Duodenal mucosa (tissue), 2 donors: ENCODE measurements at regions not wholly inside any gene's neighbourhood (a gene's known extent, or its start where the extent isn't known, plus 50 kb on each side); places are given as distances from the start of the nearest gene placed in this dataset.

Experiments
- H3K27ac ChIP-seq: one replicate; pipeline ENCODE4 v1.7.0; 2013; ENCODE audit warnings: low read depth, low read length
- H3K27me3 ChIP-seq, 2 donors: one replicate each; pipeline ENCODE4 v1.7.0; 2013; ENCODE audit warnings: low read length in 2 of 2, control low read depth in 1 of 2; ENCODE audit not compliant: insufficient read depth in 2 of 2, control insufficient read depth in 1 of 2
- H3K36me3 ChIP-seq, 2 donors: one replicate each; pipeline ENCODE4 v1.7.0; 2013; ENCODE audit warnings: low read length in 2 of 2, control low read depth in 1 of 2; ENCODE audit not compliant: insufficient read depth in 2 of 2, control insufficient read depth in 1 of 2
- H3K4me1 ChIP-seq, 2 donors: one replicate each; pipeline ENCODE4 v1.7.0; 2013; ENCODE audit warnings: low read length in 2 of 2, control low read depth in 1 of 2; ENCODE audit not compliant: insufficient read depth in 2 of 2, control insufficient read depth in 1 of 2
- H3K4me3 ChIP-seq, 2 donors: one replicate each; pipeline ENCODE4 v1.7.0; 2013; ENCODE audit warnings: low read length in 2 of 2, low read depth in 1 of 2
- H3K9ac ChIP-seq, 2 donors: one replicate each; pipeline ENCODE4 v1.7.0; 2013; ENCODE audit warnings: low read length in 2 of 2, low read depth in 1 of 2
- H3K9me3 ChIP-seq, 2 donors: one replicate each; pipeline ENCODE4 v1.7.0; 2013; ENCODE audit warnings: low read length in 2 of 2, control low read depth in 1 of 2; ENCODE audit not compliant: control insufficient read depth in 1 of 2

- H3K4me3 ChIP-seq, result no peak overlapping the region
- H3K36me3 ChIP-seq, result no peaks in the 10 kb centered on the region
- no peak overlapping the region for H3K9ac ChIP-seq
- H3K27me3 ChIP-seq, result no peaks in the 10 kb centered on the region
- no peaks in the 10 kb centered on the region for H3K4me1 ChIP-seq
- H3K27ac ChIP-seq, result no peak overlapping the region
- no peaks in the 10 kb centered on the region for H3K9me3 ChIP-seq
Observed at GRCh38 chr4:24256547-24256946, 327.8 kb downstream of the DHX15 start.

- Histone ChIP-seq H3K9ac (no peak overlapping the region), H3K36me3 (no peaks in the 10 kb centered on the region), H3K9me3 (no peaks in the 10 kb centered on the region), H3K4me3 (no peak overlapping the region), H3K27ac (no peak overlapping the region), H3K27me3 (no peaks in the 10 kb centered on the region), H3K4me1 (no peaks in the 10 kb centered on the region)
Observed at GRCh38 chr4:24256066-24256465, 328.3 kb downstream of the DHX15 start.

- H3K4me1 ChIP-seq, result peaks cover 6 to 13% of the 10 kb centered on the region in 2 donors
- no peaks in the 10 kb centered on the region for H3K36me3 ChIP-seq
- H3K4me3 ChIP-seq, result no peak overlapping the region
- H3K27ac ChIP-seq, result no peak overlapping the region
- no peaks in the 10 kb centered on the region for H3K9me3 ChIP-seq
- H3K9ac ChIP-seq, result no peak overlapping the region
- no peaks in the 10 kb centered on the region for H3K27me3 ChIP-seq
Observed at GRCh38 chr4:24252121-24252520, 332.2 kb downstream of the DHX15 start.

GRCh38 chr4:24251589-24251988 is 332.8 kb downstream of the DHX15 start:
- Histone ChIP-seq H3K4me3 (no peak overlapping the region), H3K4me1 (peaks cover 6 to 13% of the 10 kb centered on the region in 2 donors), H3K27me3 (no peaks in the 10 kb centered on the region), H3K36me3 (no peaks in the 10 kb centered on the region), H3K9me3 (no peaks in the 10 kb centered on the region), H3K9ac (no peak overlapping the region), H3K27ac (no peak overlapping the region)

GRCh38 chr4:24249972-24250371 is 334.4 kb downstream of the DHX15 start:
- H3K27me3 ChIP-seq, result no peaks in the 10 kb centered on the region
- peaks cover 6 to 13% of the 10 kb centered on the region in 2 donors for H3K4me1 ChIP-seq
- no peaks in the 10 kb centered on the region for H3K9me3 ChIP-seq
- H3K27ac ChIP-seq, result no peak overlapping the region
- H3K36me3 ChIP-seq, result no peaks in the 10 kb centered on the region
- no peak overlapping the region for H3K9ac ChIP-seq
- H3K4me3 ChIP-seq, result no peak overlapping the region

- Histone ChIP-seq H3K27me3 (no peaks in the 10 kb centered on the region), H3K36me3 (no peaks in the 10 kb centered on the region), H3K4me1 (peaks cover 6 to 13% of the 10 kb centered on the region in 2 donors), H3K9me3 (no peaks in the 10 kb centered on the region), H3K4me3 (no peak overlapping the region), H3K9ac (no peak overlapping the region), H3K27ac (no peak overlapping the region)
Observed at GRCh38 chr4:24248674-24249630, 335.4 kb downstream of the DHX15 start.

GRCh38 chr4:24245491-24245820 is 338.9 kb downstream of the DHX15 start:
- H3K9me3 ChIP-seq, result no peaks in the 10 kb centered on the region
- no peak overlapping the region for H3K9ac ChIP-seq
- H3K27me3 ChIP-seq, result no peaks in the 10 kb centered on the region
- H3K4me3 ChIP-seq, result no peak overlapping the region
- no peak overlapping the region for H3K27ac ChIP-seq
- H3K36me3 ChIP-seq, result no peaks in the 10 kb centered on the region
- H3K4me1 ChIP-seq, result peaks cover 6 to 13% of the 10 kb centered on the region in 2 donors

GRCh38 chr4:24244663-24245490 is 339.5 kb downstream of the DHX15 start:
- no peak overlapping the region for H3K27ac ChIP-seq
- no peaks in the 10 kb centered on the region for H3K27me3 ChIP-seq
- H3K4me3 ChIP-seq, result no peak overlapping the region
- no peak overlapping the region for H3K9ac ChIP-seq
- H3K36me3 ChIP-seq, result no peaks in the 10 kb centered on the region
- no peaks in the 10 kb centered on the region for H3K9me3 ChIP-seq
- peaks cover 6 to 13% of the 10 kb centered on the region in 2 donors for H3K4me1 ChIP-seq

- Histone ChIP-seq H3K27me3 (no peaks in the 10 kb centered on the region), H3K4me1 (peaks cover 3% of the 10 kb centered on the region in 2 donors), H3K9me3 (no peaks in the 10 kb centered on the region), H3K36me3 (no peaks in the 10 kb centered on the region), H3K9ac (no peak overlapping the region), H3K4me3 (no peak overlapping the region), H3K27ac (no peak overlapping the region)
Observed at GRCh38 chr4:24243641-24244040, 340.7 kb downstream of the DHX15 start.

GRCh38 chr4:24241511-24241910 is 342.8 kb downstream of the DHX15 start:
- Histone ChIP-seq H3K9me3 (no peaks in the 10 kb centered on the region), H3K4me1 (no peaks in the 10 kb centered on the region), H3K9ac (no peak overlapping the region), H3K27ac (no peak overlapping the region), H3K27me3 (no peaks in the 10 kb centered on the region), H3K4me3 (no peak overlapping the region), H3K36me3 (no peaks in the 10 kb centered on the region)
